ENCODE measurements at regions not wholly inside any gene's neighbourhood (a gene's known extent, or its start where the extent isn't known, plus 50 kb on each side); places are given as distances from the start of the nearest gene placed in this dataset.
"Not testable (repeated sequence)": the region's sequence is repeated elsewhere in the genome, so short reads cannot be mapped to it uniquely, and the experiment has no call there.

- TF ChIP-seq POLR2A (IDR thresholded peaks at IDR 0.05) (no peak), CTCF (IDR thresholded peaks at IDR 0.05 in 4 of 5, conservative IDR thresholded peaks at IDR 0.05 in 1 of 5) (no peak)
- H3K36me3 ChIP-seq = no peaks in the 10 kb centered on the region
- in situ Hi-C loops (cut with MboI; ENCODE audit: low sequenced_read_pairs in 4 of 4) (no loop called here), intact Hi-C loops (cut with DNase I; ENCODE audit: low total_unique reads) (no loop called here)
- no peak overlapping the region for H3K27ac ChIP-seq
- ATAC-seq (no peak), DNase-seq (no peak)
- no peaks in the 10 kb centered on the region for H3K9me3 ChIP-seq
- H3K4me1 ChIP-seq = no peaks in the 10 kb centered on the region
- no peaks in the 10 kb centered on the region for H3K27me3 ChIP-seq
- no peak overlapping the region for H3K4me3 ChIP-seq
Observed at GRCh38 chr14:21768875-21769257, 95.2 kb upstream of the OR4E1 start.

- no peaks in the 10 kb centered on the region for H3K4me1 ChIP-seq
- H3K27ac ChIP-seq = no peak overlapping the region
- intact Hi-C loops (cut with DNase I; ENCODE audit: low total_unique reads) = no loop called here
- no peaks in the 10 kb centered on the region for H3K36me3 ChIP-seq
- TF ChIP-seq CTCF (IDR thresholded peaks at IDR 0.05 in 4 of 5, conservative IDR thresholded peaks at IDR 0.05 in 1 of 5) (no peak), POLR2A (IDR thresholded peaks at IDR 0.05) (no peak)
- ATAC-seq (no peak), DNase-seq (no peak)
- no peaks in the 10 kb centered on the region for H3K27me3 ChIP-seq
- no peak overlapping the region for H3K4me3 ChIP-seq
- in situ Hi-C loops (cut with MboI; ENCODE audit: low sequenced_read_pairs in 4 of 4) = no loop called here
- no peaks in the 10 kb centered on the region for H3K9me3 ChIP-seq
Observed at GRCh38 chr14:21768116-21768874, 94.7 kb upstream of the OR4E1 start.

DNA sequence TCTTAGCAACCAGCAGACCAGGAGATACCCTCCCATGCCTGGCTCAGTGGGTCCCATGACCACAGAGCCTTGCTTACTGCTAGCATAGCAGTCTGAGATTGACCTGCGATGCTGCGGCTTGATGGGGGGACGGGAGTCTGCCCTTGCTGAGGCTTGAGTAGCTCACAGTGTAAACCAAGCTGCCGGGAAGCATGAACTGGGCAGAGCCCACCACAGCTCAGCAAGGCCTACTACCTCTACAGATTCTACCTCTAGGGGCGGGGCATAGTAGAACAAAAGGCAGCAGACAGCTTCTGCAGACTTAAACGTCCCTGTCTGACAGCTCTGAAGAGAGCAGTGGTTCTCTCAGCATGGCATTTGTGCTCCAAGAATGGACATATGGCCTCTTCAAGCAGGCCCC is 86.7 kb upstream of the OR4E1 start:
- H3K4me1 ChIP-seq; DNase-seq; intact Hi-C loops (cut with DNase I; ENCODE audit: low total_unique reads); H3K9me3 ChIP-seq; H3K27ac ChIP-seq; ATAC-seq; H3K27me3 ChIP-seq; H3K4me3 ChIP-seq; H3K36me3 ChIP-seq; in situ Hi-C loops (cut with MboI; ENCODE audit: low sequenced_read_pairs in 4 of 4): not testable (repeated sequence)

GRCh38 chr14:21749306-21749868 is 75.8 kb upstream of the OR4E1 start:
- ATAC-seq = no peak
- Histone ChIP-seq H3K27me3 (no peaks in the 10 kb centered on the region), H3K4me3 (no peak overlapping the region), H3K9me3 (no peaks in the 10 kb centered on the region), H3K36me3 (no peaks in the 10 kb centered on the region), H3K4me1 (no peaks in the 10 kb centered on the region), H3K27ac (no peak overlapping the region)
- TF ChIP-seq CTCF (IDR thresholded peaks at IDR 0.05 in 4 of 5, conservative IDR thresholded peaks at IDR 0.05 in 1 of 5) (no peak), POLR2A (IDR thresholded peaks at IDR 0.05) (no peak)
- no peak for DNase-seq
- intact Hi-C loops (cut with DNase I; ENCODE audit: low total_unique reads) = no loop called here
- in situ Hi-C loops (cut with MboI; ENCODE audit: low sequenced_read_pairs in 4 of 4) = no loop called here

GRCh38 chr14:21748869-21749303 is 75.3 kb upstream of the OR4E1 start:
- DNase-seq (no peak), ATAC-seq (no peak)
- in situ Hi-C loops (cut with MboI; ENCODE audit: low sequenced_read_pairs in 4 of 4) (no loop called here), intact Hi-C loops (cut with DNase I; ENCODE audit: low total_unique reads) (no loop called here)
- Histone ChIP-seq H3K4me3 (no peak overlapping the region), H3K27me3 (no peaks in the 10 kb centered on the region), H3K4me1 (no peaks in the 10 kb centered on the region), H3K36me3 (no peaks in the 10 kb centered on the region), H3K9me3 (no peaks in the 10 kb centered on the region), H3K27ac (no peak overlapping the region)
- TF ChIP-seq POLR2A (IDR thresholded peaks at IDR 0.05) (no peak), CTCF (IDR thresholded peaks at IDR 0.05 in 4 of 5, conservative IDR thresholded peaks at IDR 0.05 in 1 of 5) (peak in 1 of 5 experiments; percentile 35)
